Endothelial cell of umbilical vein (primary cell): ENCODE measurements at regions not wholly inside any gene's neighbourhood (a gene's known extent, or its start where the extent isn't known, plus 50 kb on each side); places are given as distances from the start of the nearest gene placed in this dataset.

Experiments used
- BruUV-seq: library from RNA; stranded (reverse); fragments of 400-500 nt; replicated peaks from 2 replicates; lab custom pipeline; 2021; lab: Mats Ljungman, UMichigan
- CTCF ChIA-PET: fragments of 300-600, 350-600 bp; sonication (Branson Sonifier 250); formaldehyde crosslinking; loops from one replicate; lab custom pipeline; 2021; ENCODE audit warnings: antibody characterized with exemption, inconsistent platforms; lab: Charles Lee
- POLR2A ChIA-PET: fragments of 300-600, 350-600 bp; sonication (Branson Sonifier 250); formaldehyde crosslinking; loops from one replicate; lab custom pipeline; 2021; ENCODE audit warnings: antibody characterized with exemption, inconsistent platforms; lab: Charles Lee
- DNase-seq: peaks from one replicate; pipeline ENCODE4 v3.0.0-alpha.2; 2011; ENCODE audit warnings: low read depth, low spot score
- FAIRE-seq: peaks from 2 replicates; lab custom pipeline; 2011; peaks lifted over from hg19 to GRCh38; lab: Jason Lieb, UNC
- H2AFZ ChIP-seq: 2 replicates; pipeline ENCODE4 v1.6.0; 2012; ENCODE audit warnings: low read depth, low read length, control low read depth, inconsistent platforms
- H3K27ac ChIP-seq: 2 replicates; pipeline ENCODE4 v1.5.1; 2011; ENCODE audit warnings: low read depth, mild to moderate bottlenecking, control low read depth, low read length, moderate library complexity; ENCODE audit not compliant: insufficient read depth
- H3K27me3 ChIP-seq, 2 experiments: 2 replicates each; pipeline versions ENCODE4 v1.6.0 to v1.6.1; 2011; ENCODE audit warnings: low read length in 2 of 2, mixed read lengths in 1 of 2; ENCODE audit not compliant: control insufficient read depth in 2 of 2, insufficient read depth in 2 of 2
- H3K36me3 ChIP-seq, 2 experiments: 2 replicates in 1 of 2; 3 replicates in 1 of 2; pipeline ENCODE4 v1.5.1; 2011; ENCODE audit warnings: low read length in 2 of 2, mild to moderate bottlenecking in 1 of 2, moderate library complexity in 1 of 2; ENCODE audit not compliant: control insufficient read depth in 2 of 2, insufficient read depth in 2 of 2; ENCODE audit errors: extremely low read depth in 1 of 2
- H3K4me1 ChIP-seq: 3 replicates; pipeline ENCODE4 v1.5.1; 2011; ENCODE audit warnings: mild to moderate bottlenecking, low read length; ENCODE audit not compliant: control insufficient read depth, insufficient read depth; ENCODE audit errors: extremely low read depth
- H3K4me2 ChIP-seq: 2 replicates; pipeline ENCODE4 v1.6.1; 2011; ENCODE audit warnings: low read length, control low read depth, mixed read lengths; ENCODE audit not compliant: insufficient read depth
- H3K4me3 ChIP-seq, 3 experiments: fragments of 200-600 bp in 1 of 3; sonication (generic), shearing (Covaris generic) in 1 of 3; replicated peaks in 1 of 3; 2 replicates each; pipeline ENCODE4 v1.5.1; 2011 to 2016; ENCODE audit warnings: control low read depth in 3 of 3, low read length in 3 of 3, mild to moderate bottlenecking in 2 of 3, inconsistent platforms in 1 of 3, low read depth in 1 of 3, moderate library complexity in 1 of 3; ENCODE audit not compliant: insufficient read depth in 1 of 3
- H3K79me2 ChIP-seq: 2 replicates; pipeline ENCODE4 v1.6.0; 2012; ENCODE audit warnings: low read length, inconsistent platforms; ENCODE audit not compliant: control insufficient read depth, insufficient read depth
- H3K9ac ChIP-seq: replicated peaks from 2 replicates; pipeline ENCODE3; 2011; ENCODE audit warnings: low read length, control low read depth; ENCODE audit not compliant: insufficient read depth; ENCODE audit errors: extremely low read depth
- H3K9me1 ChIP-seq: replicated peaks from 3 replicates; pipeline ENCODE4 v1.6.0; 2011; ENCODE audit warnings: mild to moderate bottlenecking, low read length; ENCODE audit not compliant: control insufficient read depth, insufficient read depth; ENCODE audit errors: extremely low read depth
- H3K9me3 ChIP-seq: replicated peaks from 2 replicates; pipeline ENCODE4 v1.5.1; 2012; ENCODE audit warnings: low read length, inconsistent platforms; ENCODE audit not compliant: control insufficient read depth, insufficient read depth
- H4K20me1 ChIP-seq: replicated peaks from 2 replicates; pipeline ENCODE3; 2011; ENCODE audit warnings: mild to moderate bottlenecking, low read length; ENCODE audit not compliant: control insufficient read depth, insufficient read depth; ENCODE audit errors: extremely low read depth
- CTCF ChIP-seq, 2 donors: IDR thresholded peaks; 1 replicate in 1 of 2; 2 replicates in 1 of 2; pipeline ENCODE4 v1.5.1; 2011; ENCODE audit warnings: low read length in 2 of 2, mild to moderate bottlenecking in 2 of 2, moderate library complexity in 2 of 2, control low read depth in 1 of 2, inconsistent platforms in 1 of 2, low read depth in 1 of 2; ENCODE audit not compliant: insufficient read depth in 1 of 2; ENCODE audit errors: extremely low read depth in 1 of 2
- EZH2 ChIP-seq: IDR thresholded peaks from 2 replicates; pipeline ENCODE4 v1.6.1; 2012; ENCODE audit warnings: borderline replicate concordance, low read depth, mild to moderate bottlenecking, moderate library complexity, low read length, inconsistent platforms; ENCODE audit not compliant: severe bottlenecking
- FOS ChIP-seq: IDR thresholded peaks from 2 replicates; pipeline ENCODE4 v1.6.1; 2011; ENCODE audit warnings: mild to moderate bottlenecking, low read length, moderate library complexity, borderline replicate concordance; ENCODE audit not compliant: insufficient read depth
- GATA2 ChIP-seq: IDR thresholded peaks from 2 replicates; pipeline ENCODE4 v1.7.0; 2011; ENCODE audit warnings: low read depth, mild to moderate bottlenecking, moderate library complexity, mixed read lengths, low read length; ENCODE audit not compliant: insufficient read length, insufficient read depth
- JUN ChIP-seq: IDR thresholded peaks from 2 replicates; pipeline ENCODE4 v1.6.1; 2011; ENCODE audit warnings: borderline replicate concordance, low read depth; ENCODE audit not compliant: insufficient read length, insufficient read depth
- MYC ChIP-seq: IDR thresholded peaks from one replicate; pipeline ENCODE4 v1.6.1; 2011; ENCODE audit warnings: mild to moderate bottlenecking, low read depth, low read length
- POLR2A ChIP-seq: IDR thresholded peaks from 2 replicates; pipeline ENCODE4 v1.6.1; 2012; ENCODE audit warnings: low read depth, mild to moderate bottlenecking, control low read depth, low read length
- POLR2AphosphoS5 ChIP-seq: IDR thresholded peaks from 2 replicates; pipeline ENCODE4 v1.6.1; 2012; ENCODE audit warnings: low read depth, mild to moderate bottlenecking, control low read depth, low read length, moderate library complexity; ENCODE audit not compliant: insufficient read depth
- dilution Hi-C: fragments of 300-500 bp; cut with MboI; formaldehyde crosslinking; loops from one replicate; pipeline ENCODE4 v1.15.0; 2019; ENCODE audit warnings: low sequenced_read_pairs; ENCODE audit not compliant: extremely low pct_ligation_motif_present
- intact Hi-C: fragments of 100-400 bp; cut with micrococcal nuclease; formaldehyde crosslinking; loops from one replicate; pipeline ENCODE4 v1.10.0; 2022
- TF ChIP-seq, protein P1 (sequence below): IDR thresholded peaks from 2 replicates; pipeline ENCODE4 v1.6.1; 2011; ENCODE audit not compliant: insufficient read depth, insufficient read length

DNA sequence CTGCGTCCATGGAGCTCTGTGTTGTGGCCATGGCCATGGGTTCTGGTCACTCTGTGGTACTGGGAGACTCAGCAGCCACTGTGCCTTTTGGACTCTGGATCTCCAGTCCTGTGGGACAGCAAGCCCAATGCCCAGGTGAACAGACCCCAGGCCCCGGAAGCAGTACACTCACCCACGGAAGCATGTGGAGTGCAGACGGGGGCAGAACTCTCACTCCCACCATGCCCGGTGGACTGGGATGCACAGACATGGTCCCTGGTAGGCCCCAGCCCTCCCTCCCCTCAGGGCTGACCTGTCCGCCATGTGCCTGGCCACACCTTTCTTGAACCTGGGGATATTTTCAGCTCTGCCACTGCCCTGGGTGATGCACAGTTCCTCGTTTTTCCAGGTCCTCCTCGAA, 163.3 kb downstream of the URI1 start:
- ChIA-PET POLR2A (no interaction called here), CTCF (no interaction called here)
- Histone ChIP-seq H3K9me3 (peaks cover 4% of the 10 kb centered on the region), H4K20me1 (no peaks in the 10 kb centered on the region), H3K9me1 (no peaks in the 10 kb centered on the region), H3K4me1 (no peaks in the 10 kb centered on the region), H3K9ac (no peak overlapping the region), H3K36me3 (no peaks in the 10 kb centered on the region), H3K4me3 (no peak overlapping the region), H3K27me3 (no peaks in the 10 kb centered on the region), H3K4me2 (no peak overlapping the region), H3K27ac (no peak overlapping the region), H3K79me2 (no peaks in the 10 kb centered on the region), H2AFZ (no peak overlapping the region)
- no TSS peak for BruUV-seq
- TF ChIP-seq EZH2 (no peak), FOS (no peak), GATA2 (no peak), POLR2AphosphoS5 (no peak), CTCF (IDR thresholded peaks at IDR 0.05; ENCODE audit: extremely low read depth in 1 of 2, insufficient read depth in 1 of 2, low read depth in 1 of 2, low read length in 2 of 2) (no peak), MYC (no peak), POLR2A (no peak), JUN (no peak)
- TF ChIP-seq, protein P1, sequence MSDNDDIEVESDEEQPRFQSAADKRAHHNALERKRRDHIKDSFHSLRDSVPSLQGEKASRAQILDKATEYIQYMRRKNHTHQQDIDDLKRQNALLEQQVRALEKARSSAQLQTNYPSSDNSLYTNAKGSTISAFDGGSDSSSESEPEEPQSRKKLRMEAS = no peak
- dilution Hi-C loops (no loop called here), intact Hi-C loops (no loop called here)
- no peak for DNase-seq
- FAIRE-seq = no peak
